ENCODE measurements at regions not wholly inside any gene's neighbourhood (a gene's known extent, or its start where the extent isn't known, plus 50 kb on each side); places are given as distances from the start of the nearest gene placed in this dataset.

GRCh38 chr22:47374901-47375575 lies 612.6 kb downstream of the TBC1D22A start:
- DNase-seq: no peak

GRCh38 chr22:47374273-47374771 lies 611.9 kb downstream of the TBC1D22A start:
- no peak for DNase-seq

GRCh38 chr22:47373648-47374272 lies 611.3 kb downstream of the TBC1D22A start:
- DNase-seq: no peak

DNA sequence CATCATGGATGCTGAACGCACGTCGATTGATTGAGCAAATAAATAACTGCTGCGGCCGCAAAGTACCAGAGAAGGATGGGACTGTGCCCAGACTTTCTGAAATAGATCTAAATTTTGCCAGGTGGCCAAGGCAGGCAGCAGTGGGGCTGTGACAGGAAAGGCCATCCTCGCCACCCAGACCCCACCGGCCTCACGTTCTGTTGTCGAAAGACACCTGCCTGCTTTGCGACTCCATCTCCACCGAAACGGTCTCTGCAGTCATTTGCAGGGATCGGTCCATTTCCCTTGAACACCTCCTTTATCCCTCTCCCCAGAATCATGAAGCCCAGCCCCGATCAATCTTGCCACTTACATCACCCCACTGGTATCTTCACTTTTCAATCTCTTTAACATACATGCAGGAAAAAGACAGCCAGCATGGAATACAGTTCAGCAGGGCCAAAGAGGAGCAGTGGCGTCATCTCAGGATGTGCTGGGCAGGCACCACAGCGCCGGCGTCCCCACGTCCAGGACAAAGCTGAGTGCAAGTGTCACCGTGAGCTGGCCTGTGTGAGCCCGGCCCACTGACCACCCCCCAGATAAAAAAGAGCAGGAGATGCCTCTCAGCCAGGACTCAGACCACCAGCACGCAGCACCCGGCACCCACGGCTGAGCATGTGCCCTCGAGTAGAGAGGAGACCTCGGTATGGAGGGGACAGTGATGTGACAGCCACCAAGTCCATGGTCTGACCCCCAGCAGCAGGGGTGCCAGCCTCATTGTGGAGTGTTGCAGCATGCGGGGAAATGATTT lies 610.3 kb downstream of the TBC1D22A start:
- DNase-seq: no peak

DNA sequence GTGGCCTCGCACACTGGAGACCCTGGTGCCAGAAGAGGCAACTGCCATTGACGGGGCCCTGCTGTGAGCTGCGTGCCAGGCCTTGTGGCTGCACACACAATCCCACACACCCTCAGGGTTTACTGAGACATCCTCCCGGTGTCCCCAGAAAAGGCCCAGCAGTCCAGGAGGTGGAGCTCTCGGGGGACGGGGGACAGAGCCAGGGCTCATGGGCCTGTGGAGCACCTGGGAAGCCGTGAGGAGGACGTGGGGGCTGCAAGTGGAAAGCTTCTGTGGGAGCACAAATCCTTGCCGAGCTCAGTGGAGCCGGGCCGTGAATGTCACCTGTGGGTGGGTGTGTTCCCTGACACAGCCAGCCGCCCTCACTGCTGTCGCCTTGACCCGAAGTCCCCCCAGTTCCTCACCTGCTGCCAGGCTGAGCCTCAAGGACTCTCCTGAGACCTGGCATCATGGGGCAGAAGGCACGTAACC lies 609.7 kb downstream of the TBC1D22A start:
- no peak for DNase-seq

- no peak for DNase-seq
Observed at GRCh38 chr22:47371263-47372090, 609.0 kb downstream of the TBC1D22A start.

- DNase-seq: no peak
Observed at GRCh38 chr22:47370448-47371262, 608.2 kb downstream of the TBC1D22A start.

GRCh38 chr22:47369431-47370015 lies 607.1 kb downstream of the TBC1D22A start:
- DNase-seq: no peak

- DNase-seq: no peak
Observed at GRCh38 chr22:47369020-47369419, 606.6 kb downstream of the TBC1D22A start.

GRCh38 chr22:47367993-47368945 lies 605.8 kb downstream of the TBC1D22A start:
- no peak for DNase-seq

- no peak for DNase-seq
Observed at GRCh38 chr22:47367107-47367690, 604.7 kb downstream of the TBC1D22A start.

DNA sequence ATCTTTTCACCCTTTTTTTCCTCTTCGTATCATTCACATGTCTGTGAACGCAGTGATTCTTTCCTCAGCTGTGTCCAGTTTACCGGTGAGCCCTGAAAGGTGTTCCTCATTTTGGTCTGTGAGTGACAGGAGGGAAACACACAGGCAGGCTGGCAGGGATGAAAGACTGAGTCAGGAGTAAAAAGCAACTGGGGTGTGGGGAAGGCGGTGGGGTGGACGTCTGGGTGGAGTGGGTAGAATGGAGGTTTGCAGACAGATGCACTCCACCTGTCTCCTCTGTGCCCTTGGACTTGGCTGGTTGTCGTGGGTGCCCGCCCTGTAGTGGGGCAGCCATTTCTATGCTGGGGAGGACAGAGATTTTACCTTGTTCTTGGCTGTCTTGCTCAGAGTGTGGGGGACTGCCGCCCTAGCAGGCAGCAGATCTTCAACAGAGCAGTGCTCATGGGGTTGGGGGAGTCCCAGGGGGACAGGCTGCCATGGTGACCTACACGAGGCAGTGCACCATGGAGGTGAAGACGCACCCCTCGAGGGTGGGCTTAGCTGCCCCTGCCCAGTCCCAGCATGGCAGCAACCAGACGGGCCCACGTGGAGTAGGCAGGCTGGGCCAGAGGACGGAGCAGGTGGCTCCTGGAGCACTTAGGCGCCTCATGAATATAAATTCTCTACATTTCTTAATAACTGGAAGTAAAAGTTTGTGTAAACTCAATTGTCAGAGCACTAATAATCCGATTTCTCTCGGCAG lies 603.7 kb downstream of the TBC1D22A start:
- DNase-seq: no peak

DNA sequence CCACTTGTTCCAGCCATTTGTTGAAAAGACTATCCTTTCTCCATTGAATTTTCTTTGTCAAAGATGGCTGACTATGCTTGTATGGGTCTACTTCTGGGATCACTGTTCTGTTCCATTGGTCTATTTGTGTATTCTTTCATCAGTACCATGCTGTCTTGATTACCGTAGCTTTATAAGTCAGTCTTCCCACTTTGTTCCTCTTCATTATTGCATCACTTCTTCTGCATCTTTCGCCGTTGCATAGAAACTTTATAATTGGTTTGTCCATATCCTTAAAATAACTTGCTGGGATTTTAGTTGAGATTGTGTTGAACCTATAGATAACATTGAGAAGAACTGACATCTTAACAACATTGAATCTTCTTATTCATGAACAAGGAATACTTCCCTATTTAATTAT lies 598.8 kb downstream of the TBC1D22A start:
- DNase-seq: no peak

- no peak for DNase-seq
Observed at GRCh38 chr22:47357493-47357892, 595.0 kb downstream of the TBC1D22A start.

DNA sequence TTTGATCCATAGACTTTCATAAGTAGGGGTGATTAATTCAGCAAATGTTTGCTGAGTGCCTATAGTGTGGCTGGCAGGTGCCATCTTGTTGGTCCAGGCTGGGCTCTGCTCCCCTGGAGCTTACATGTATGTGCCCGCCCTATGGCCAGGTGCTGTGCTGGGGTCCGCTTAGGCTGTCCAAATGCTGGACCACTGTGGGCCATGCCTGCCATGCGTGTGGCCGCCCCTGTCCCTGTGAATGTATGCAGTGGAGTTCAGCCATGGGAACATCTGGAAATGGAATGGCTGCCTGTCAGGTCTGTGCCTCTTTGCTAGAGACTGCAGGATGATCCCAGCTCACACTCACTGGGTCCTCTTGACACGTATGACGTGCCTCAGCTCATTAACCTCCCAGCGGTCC lies 594.6 kb downstream of the TBC1D22A start:
- DNase-seq: no peak

GRCh38 chr22:47356511-47357011 lies 594.1 kb downstream of the TBC1D22A start:
- no peak for DNase-seq

GRCh38 chr22:47355776-47356510 lies 593.5 kb downstream of the TBC1D22A start:
- DNase-seq: no peak

GRCh38 chr22:47355388-47355725 lies 592.9 kb downstream of the TBC1D22A start:
- no peak for DNase-seq
